Activated T-helper 2 cell treated with anti-CD3 and anti-CD28 coated beads, Interferon-gamma antibody, Interleukin-2, Interleukin-4, amounts not matched to agents 10 μg/mL and 5 μg/mL and 100 μg/mL, durations not matched to agents 14 hours and 24 hours and 36 hours (primary cell): ENCODE measurements at regions not wholly inside any gene's neighbourhood (a gene's known extent, or its start where the extent isn't known, plus 50 kb on each side); places are given as distances from the start of the nearest gene placed in this dataset.
"Not testable (repeated sequence)": the region's sequence is repeated elsewhere in the genome, so short reads cannot be mapped to it uniquely, and the experiment has no call there.

ENCODE experiments used
- DNase-seq: peaks from one replicate; pipeline ENCODE4 v3.0.0; 2021; ENCODE audit warnings: low spot score
- H3K27ac Mint-ChIP-seq: one replicate; pipeline ENCODE4 v1.8.0; 2021; ENCODE audit warnings: mixed read lengths
- H3K27me3 Mint-ChIP-seq: one replicate; pipeline ENCODE4 v1.8.0; 2021; ENCODE audit warnings: low read depth, mixed read lengths
- H3K36me3 Mint-ChIP-seq: one replicate; pipeline ENCODE4 v1.8.0; 2021; ENCODE audit warnings: low read depth, mixed read lengths
- H3K4me1 Mint-ChIP-seq: one replicate; pipeline ENCODE4 v1.8.0; 2021; ENCODE audit warnings: low read depth, mixed read lengths
- H3K4me3 Mint-ChIP-seq: one replicate; pipeline ENCODE4 v1.8.0; 2021; ENCODE audit warnings: low read depth, mild to moderate bottlenecking, moderate library complexity, mixed read lengths
- H3K9me3 Mint-ChIP-seq: one replicate; pipeline ENCODE4 v1.8.0; 2021; ENCODE audit warnings: mixed read lengths
- intact Hi-C: fragments of 100-400 bp; cut with micrococcal nuclease; formaldehyde crosslinking; loops from one replicate; pipeline ENCODE4 v1.15.1; 2023

DNA sequence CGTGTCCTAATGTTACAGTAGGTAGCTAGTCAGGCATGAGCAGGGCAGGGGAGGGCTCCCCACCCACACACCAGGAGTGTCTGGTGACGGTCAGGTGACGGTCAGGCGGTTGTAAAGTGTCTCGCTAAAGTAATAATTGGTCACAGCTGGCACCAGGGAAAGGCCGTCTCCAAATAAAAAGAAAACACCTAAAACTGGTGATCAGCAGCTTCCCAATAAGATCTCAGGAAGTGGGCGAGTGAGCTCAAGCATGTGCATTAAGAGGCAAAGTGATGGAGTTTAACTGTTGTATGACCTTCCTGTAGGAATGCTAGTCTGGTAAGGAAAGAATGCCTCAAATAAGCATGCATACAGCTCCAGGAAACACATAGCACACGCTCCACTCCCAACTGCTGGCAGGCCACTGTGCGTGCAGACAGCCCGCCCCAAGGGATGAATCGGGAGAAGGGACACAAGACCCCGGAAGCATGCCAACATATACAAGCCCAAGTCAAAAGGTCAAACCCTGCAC lies 177.1 kb downstream of the RNF144A start:
- no peak for DNase-seq
- H3K27ac Mint-ChIP-seq, result no peak overlapping the region
- intact Hi-C loops, result no loop called here
- no peaks in the 10 kb centered on the region for H3K27me3 Mint-ChIP-seq
- peaks cover 8% of the 10 kb centered on the region for H3K4me1 Mint-ChIP-seq
- H3K36me3 Mint-ChIP-seq, result no peaks in the 10 kb centered on the region
- no peak overlapping the region for H3K4me3 Mint-ChIP-seq
- no peaks in the 10 kb centered on the region for H3K9me3 Mint-ChIP-seq

DNA sequence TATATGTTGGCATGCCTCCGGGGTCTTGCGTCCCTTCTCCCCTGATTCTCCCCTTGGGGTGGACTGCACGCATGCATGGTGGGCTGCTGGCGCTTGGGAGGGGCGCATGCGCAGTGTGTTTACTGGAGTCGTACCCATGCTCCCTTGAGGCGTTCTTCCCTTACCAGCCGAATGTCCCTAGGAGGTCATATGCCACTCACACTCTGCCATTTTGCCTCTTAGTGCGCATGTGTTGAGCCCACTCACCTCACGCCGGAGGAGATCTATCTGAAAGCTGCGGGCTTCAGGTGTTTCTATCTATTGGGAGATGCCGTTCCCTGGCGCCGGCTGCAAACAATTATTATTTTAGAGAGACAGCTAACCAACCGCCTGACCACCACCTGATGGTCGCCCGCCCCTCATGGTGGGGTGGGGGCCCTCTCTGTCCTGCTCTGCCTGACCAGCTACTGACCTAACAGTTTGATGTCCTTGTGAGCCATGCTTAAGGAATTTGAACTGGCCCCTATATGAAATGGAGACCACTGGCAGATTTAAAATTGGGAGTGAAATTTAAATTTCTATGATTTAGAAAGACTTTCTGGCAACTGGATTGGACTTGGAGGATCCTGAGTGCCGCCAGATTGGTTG lies 179.6 kb downstream of the RNF144A start:
- no peak for DNase-seq
- H3K4me1 Mint-ChIP-seq, result peaks cover 8% of the 10 kb centered on the region
- intact Hi-C loops, result loop anchor here (5.0 kb wide), 2 partner anchors 1590 to 1665 kb away; no protein-coding TSS in a partner anchor
- H3K4me3 Mint-ChIP-seq, result no peak overlapping the region
- no peaks in the 10 kb centered on the region for H3K36me3 Mint-ChIP-seq
- H3K9me3 Mint-ChIP-seq, result no peaks in the 10 kb centered on the region
- H3K27me3 Mint-ChIP-seq, result no peaks in the 10 kb centered on the region
- H3K27ac Mint-ChIP-seq, result no peak overlapping the region

DNA sequence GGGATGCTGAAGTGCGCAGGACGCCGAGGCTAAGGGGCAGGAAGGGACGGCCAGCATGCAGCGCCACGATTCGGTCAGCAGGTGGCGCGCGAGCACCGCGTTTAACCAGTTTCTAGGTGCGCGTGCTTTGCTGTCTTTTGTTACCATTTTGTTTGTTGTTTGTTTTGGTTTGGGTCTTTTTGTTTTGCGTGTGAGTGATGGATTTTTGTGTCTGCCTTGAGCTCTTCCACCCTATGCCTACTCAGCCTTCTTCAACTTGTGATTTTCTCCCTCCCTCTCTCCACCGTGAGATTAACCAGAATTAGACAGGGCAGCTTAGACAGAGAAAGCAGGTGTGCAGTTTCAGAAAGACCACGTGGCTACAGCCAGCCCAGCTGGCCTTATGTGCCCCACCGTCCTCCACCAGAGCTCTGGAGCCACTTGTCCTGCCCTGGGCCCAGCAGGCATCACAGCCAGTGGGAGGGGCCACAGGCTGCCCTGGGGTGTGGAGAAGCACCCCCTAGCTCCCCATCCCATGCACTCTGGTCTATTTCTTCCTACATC lies 180.2 kb downstream of the RNF144A start:
- Mint-ChIP-seq H3K4me1 (peaks cover 8% of the 10 kb centered on the region), H3K27ac (peak overlapping the region; percentile 0), H3K27me3 (no peaks in the 10 kb centered on the region), H3K9me3 (no peaks in the 10 kb centered on the region), H3K4me3 (peak overlapping the region; percentile 33), H3K36me3 (no peaks in the 10 kb centered on the region)
- peak; percentile 54 for DNase-seq
- intact Hi-C loops, result loop anchor here (5.0 kb wide), 2 partner anchors 1590 to 1665 kb away; no protein-coding TSS in a partner anchor

DNA sequence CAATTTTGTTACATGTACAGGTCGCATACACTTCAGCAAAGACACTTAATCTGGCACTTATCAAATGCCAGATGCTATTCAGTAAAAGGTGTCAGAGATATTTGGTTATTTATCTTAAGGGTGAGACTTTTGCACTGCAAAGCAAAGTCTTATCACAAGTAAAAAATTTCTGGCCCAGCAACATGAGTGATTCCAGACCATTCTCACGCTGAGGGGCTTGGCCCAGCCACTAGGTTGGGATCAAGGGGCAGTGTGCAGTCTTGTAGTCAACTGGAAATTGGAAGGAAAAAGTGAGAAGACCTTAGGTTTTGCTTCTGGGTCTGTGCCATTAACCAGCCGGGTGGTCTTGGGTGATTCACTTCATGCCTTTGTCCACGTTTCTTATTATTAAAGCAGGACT lies 181.6 kb downstream of the RNF144A start:
- H3K36me3 Mint-ChIP-seq, result no peaks in the 10 kb centered on the region
- H3K27ac Mint-ChIP-seq, result no peak overlapping the region
- H3K4me1 Mint-ChIP-seq, result peaks cover 8% of the 10 kb centered on the region
- intact Hi-C loops, result loop anchor here (5.0 kb wide), 2 partner anchors 1588 to 1663 kb away; no protein-coding TSS in a partner anchor
- H3K27me3 Mint-ChIP-seq, result no peaks in the 10 kb centered on the region
- DNase-seq, result no peak
- no peak overlapping the region for H3K4me3 Mint-ChIP-seq
- no peaks in the 10 kb centered on the region for H3K9me3 Mint-ChIP-seq

DNA sequence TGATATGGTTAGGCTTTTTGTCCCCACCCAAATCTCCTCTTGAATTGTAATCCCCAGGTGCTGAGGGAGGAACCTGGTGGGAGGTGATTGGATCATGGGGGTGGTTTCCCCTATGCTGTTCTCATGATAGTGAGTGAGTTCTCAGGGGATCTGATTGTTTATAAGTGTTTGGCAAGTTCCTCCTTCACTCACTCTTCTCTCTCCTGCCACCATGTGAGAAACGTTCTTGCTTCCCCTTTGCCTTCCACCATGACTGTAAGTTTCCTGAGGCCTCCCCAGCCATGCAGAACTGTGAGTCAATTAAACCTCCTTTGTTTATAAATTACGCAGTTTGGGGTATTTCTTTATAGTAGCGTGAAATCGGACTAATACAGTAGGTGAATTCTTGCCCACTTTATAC lies 182.5 kb downstream of the RNF144A start:
- H3K4me3 Mint-ChIP-seq, H3K27me3 Mint-ChIP-seq, DNase-seq, H3K27ac Mint-ChIP-seq, H3K4me1 Mint-ChIP-seq, H3K9me3 Mint-ChIP-seq, H3K36me3 Mint-ChIP-seq: not testable (repeated sequence)
- intact Hi-C loops, result loop anchor here (5.0 kb wide), 2 partner anchors 1588 to 1663 kb away; no protein-coding TSS in a partner anchor

DNA sequence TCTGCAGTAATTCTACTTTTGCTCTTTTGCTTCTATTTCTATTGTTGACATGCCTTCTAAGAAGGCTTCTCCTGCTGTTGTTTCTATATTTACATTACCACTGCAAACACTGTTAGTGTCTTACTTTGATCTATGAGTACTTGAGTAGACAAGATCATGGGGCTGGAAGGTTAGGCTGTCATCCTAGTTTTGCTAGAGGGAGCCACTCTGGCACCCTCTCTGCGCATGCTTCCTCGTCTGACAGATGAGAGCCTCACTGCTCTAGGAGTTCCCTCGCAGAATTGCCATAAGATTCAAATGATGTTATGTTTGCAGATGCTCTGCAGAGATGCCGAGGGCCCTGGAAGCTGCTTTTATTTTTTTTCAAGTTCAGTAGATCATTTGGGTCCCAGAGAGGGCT lies 185.6 kb downstream of the RNF144A start:
- Mint-ChIP-seq H3K27ac (no peak overlapping the region), H3K36me3 (no peaks in the 10 kb centered on the region), H3K4me3 (no peak overlapping the region), H3K4me1 (peaks cover under 1% of the 10 kb centered on the region), H3K9me3 (no peaks in the 10 kb centered on the region), H3K27me3 (no peaks in the 10 kb centered on the region)
- no peak for DNase-seq
- intact Hi-C loops, result no loop called here

DNA sequence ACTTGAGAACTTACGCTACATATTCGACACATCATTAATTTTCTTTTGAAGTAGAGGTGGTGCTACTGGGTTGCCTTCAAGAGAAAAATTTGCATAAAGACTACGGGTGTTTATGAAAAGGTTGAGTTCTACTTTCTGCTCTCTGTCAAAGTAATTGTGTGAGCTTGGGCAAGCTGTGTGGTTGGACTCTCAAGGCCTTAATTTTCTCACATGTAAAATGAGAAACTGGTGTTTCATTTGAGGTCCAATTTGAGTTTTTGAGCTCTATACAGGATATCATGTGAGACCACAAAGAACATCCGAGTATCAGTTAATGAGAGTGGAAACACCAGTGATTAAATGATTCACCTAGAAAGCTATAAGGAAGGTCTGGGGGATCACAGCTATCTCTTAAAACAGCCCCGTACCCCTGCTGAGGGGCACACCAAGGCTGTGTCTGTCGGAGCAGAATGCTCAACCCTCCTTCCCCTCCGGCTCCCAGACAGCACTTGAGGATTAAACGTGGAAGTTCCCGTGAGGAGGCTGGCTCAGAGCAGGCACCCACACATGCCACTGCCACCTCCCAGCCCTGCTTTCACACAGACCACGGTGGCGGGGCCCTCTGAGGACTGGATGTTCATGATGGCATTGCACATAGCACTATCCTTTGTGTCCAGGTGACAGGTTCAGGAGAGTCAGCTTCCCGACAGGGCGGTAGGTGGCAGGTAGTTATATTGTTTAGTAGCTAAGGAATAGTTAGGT lies 191.8 kb downstream of the RNF144A start:
- Mint-ChIP-seq H3K36me3 (no peaks in the 10 kb centered on the region), H3K4me3 (no peak overlapping the region), H3K27ac (no peak overlapping the region), H3K27me3 (no peaks in the 10 kb centered on the region), H3K4me1 (no peaks in the 10 kb centered on the region), H3K9me3 (peaks cover 11% of the 10 kb centered on the region)
- intact Hi-C loops, result no loop called here
- DNase-seq, result no peak

DNA sequence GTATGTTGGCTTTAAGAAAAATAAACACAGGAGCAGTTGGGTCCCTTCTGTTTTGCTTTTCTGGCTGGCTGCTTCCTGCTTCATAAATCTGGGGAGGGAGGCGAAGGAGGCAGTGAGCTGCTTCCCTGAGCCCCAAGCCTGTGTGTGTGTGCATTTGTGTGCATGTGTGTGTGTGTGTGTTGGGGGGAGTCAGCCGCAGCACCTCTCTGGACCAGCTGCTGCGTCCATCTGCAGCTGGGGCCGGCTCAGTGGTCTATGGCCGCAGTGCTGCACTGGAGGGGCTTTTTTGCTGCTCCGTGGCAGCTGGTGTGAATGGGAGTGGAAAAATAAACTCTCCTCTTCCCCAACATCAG lies 192.3 kb downstream of the RNF144A start:
- no peak for DNase-seq
- intact Hi-C loops, result no loop called here
- H3K27ac Mint-ChIP-seq, result no peak overlapping the region
- peaks cover 14% of the 10 kb centered on the region for H3K9me3 Mint-ChIP-seq
- no peak overlapping the region for H3K4me3 Mint-ChIP-seq
- no peaks in the 10 kb centered on the region for H3K36me3 Mint-ChIP-seq
- no peaks in the 10 kb centered on the region for H3K27me3 Mint-ChIP-seq
- H3K4me1 Mint-ChIP-seq, result no peaks in the 10 kb centered on the region

DNA sequence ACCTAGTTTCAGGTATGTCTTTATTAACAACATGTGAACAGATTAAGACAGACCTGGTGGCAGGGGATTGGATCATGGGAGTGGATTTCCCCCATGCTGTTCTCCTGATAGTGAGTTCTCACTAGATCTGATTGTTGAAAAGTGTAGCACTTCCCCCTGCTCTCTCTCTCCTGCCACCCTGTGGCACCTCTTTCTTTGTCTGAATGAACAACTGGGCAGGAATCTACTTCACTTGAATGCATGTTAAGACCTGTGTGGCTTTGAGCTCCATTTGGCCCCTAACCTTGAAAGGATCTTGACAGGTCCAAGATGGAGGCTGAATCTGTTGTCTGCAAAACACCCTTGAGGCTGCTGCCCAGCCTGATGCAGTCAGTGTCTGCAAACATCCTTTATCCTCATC lies 194.4 kb downstream of the RNF144A start:
- no peak for DNase-seq
- peaks cover 2% of the 10 kb centered on the region for H3K27me3 Mint-ChIP-seq
- intact Hi-C loops, result no loop called here
- H3K27ac Mint-ChIP-seq, result no peak overlapping the region
- H3K4me3 Mint-ChIP-seq, result no peak overlapping the region
- no peaks in the 10 kb centered on the region for H3K36me3 Mint-ChIP-seq
- H3K4me1 Mint-ChIP-seq, result no peaks in the 10 kb centered on the region
- H3K9me3 Mint-ChIP-seq, result peaks cover 18% of the 10 kb centered on the region

DNA sequence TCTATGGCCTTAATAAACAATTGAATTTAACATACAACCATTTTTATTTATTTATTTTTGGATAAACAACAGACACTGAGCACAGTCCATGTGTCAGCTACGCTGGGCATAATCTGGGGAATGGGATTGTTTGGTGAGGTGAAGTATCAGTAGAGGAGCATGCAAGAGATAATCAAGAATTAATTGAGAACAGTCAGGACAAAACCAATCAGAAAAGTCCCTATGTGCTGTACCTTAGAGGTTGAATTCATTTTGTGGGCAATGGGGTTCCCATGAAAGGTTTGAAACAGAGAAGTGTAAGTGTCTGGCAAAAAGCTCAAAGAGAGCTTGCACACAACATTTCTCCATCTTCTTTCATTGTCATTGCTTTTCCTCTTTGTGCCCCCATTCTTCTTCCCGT lies 198.2 kb downstream of the RNF144A start:
- Mint-ChIP-seq H3K36me3 (no peaks in the 10 kb centered on the region), H3K27me3 (peaks cover 2% of the 10 kb centered on the region), H3K27ac (no peak overlapping the region), H3K4me1 (no peaks in the 10 kb centered on the region), H3K9me3 (peaks cover 18% of the 10 kb centered on the region), H3K4me3 (no peak overlapping the region)
- no peak for DNase-seq
- intact Hi-C loops, result no loop called here

DNA sequence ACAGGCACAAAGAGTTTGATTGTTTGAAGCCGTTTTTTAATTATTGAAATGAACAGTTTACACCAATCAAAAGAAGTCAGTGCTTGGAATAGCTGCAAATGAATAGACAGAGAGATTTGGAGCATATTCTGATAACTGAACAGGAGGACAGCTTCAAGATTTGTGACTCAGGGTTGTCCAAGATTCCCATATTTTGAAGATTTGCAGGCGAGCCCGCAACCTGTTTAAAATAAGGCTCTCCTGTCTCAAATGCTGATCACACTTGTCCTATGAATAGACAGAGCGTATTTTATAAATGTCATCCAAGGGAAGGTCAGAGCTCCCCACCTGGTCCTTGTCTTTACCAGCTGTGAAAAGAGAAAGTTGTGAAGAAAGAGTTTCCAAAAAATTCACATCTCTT lies 198.7 kb downstream of the RNF144A start:
- H3K4me3 Mint-ChIP-seq, result no peak overlapping the region
- DNase-seq, result no peak
- peaks cover 2% of the 10 kb centered on the region for H3K27me3 Mint-ChIP-seq
- intact Hi-C loops, result no loop called here
- H3K9me3 Mint-ChIP-seq, result peaks cover 18% of the 10 kb centered on the region
- H3K4me1 Mint-ChIP-seq, result no peaks in the 10 kb centered on the region
- H3K36me3 Mint-ChIP-seq, result no peaks in the 10 kb centered on the region
- H3K27ac Mint-ChIP-seq, result no peak overlapping the region

DNA sequence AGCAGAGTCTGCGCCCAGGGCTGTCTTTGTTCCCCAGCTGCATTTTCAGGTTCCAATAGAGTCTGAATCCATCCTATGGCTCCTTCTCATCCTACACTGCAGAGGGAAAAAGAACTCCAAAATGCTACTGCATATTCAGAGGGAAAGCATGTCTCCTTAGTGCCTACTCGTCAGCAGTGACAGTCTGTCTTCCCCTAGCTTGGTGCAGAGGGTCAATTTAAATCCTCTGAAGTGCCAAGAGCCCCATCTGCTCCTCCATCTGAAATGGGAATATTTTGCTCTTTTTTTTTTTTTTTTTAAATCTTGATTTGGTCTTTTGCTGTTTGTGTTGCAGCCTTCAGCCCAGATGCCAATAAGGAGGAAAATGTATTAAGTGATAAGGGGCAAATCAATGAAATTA lies 199.3 kb downstream of the RNF144A start:
- DNase-seq, result no peak
- no peak overlapping the region for H3K4me3 Mint-ChIP-seq
- intact Hi-C loops, result no loop called here
- no peaks in the 10 kb centered on the region for H3K4me1 Mint-ChIP-seq
- H3K36me3 Mint-ChIP-seq, result no peaks in the 10 kb centered on the region
- H3K9me3 Mint-ChIP-seq, result peaks cover 18% of the 10 kb centered on the region
- peaks cover 2% of the 10 kb centered on the region for H3K27me3 Mint-ChIP-seq
- H3K27ac Mint-ChIP-seq, result no peak overlapping the region

DNA sequence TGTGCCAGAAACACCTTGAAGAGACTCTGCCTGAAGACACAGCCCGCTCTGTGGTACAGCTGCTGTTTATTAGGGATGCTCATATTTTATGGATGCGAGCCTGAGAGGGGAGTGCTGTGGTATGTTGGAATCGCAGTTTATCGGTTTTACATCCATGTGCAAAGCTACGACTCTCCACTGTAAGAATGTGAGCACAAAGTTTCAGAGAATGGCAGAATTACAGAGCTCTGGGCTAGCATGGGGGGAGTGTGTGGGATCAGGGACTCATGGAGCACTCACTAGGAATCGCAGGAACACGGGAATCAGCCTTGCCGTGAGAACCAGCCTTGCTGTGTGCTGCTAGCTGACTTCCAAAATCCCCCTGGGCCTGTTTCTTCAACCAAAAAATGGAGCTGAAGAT lies 199.9 kb downstream of the RNF144A start:
- H3K27me3 Mint-ChIP-seq, result peaks cover 2% of the 10 kb centered on the region
- no peak overlapping the region for H3K4me3 Mint-ChIP-seq
- no peaks in the 10 kb centered on the region for H3K36me3 Mint-ChIP-seq
- H3K4me1 Mint-ChIP-seq, result no peaks in the 10 kb centered on the region
- DNase-seq, result no peak
- no peak overlapping the region for H3K27ac Mint-ChIP-seq
- peaks cover 18% of the 10 kb centered on the region for H3K9me3 Mint-ChIP-seq
- intact Hi-C loops, result no loop called here
